GM12891 (cell line): ENCODE measurements at regions not wholly inside any gene's neighbourhood (a gene's known extent, or its start where the extent isn't known, plus 50 kb on each side); places are given as distances from the start of the nearest gene placed in this dataset.

Experiments used
- POLR2A ChIP-seq: IDR thresholded peaks from 2 replicates; pipeline ENCODE4 v1.6.1; 2011; ENCODE audit warnings: low read depth, low read length, control low read depth
- TAF1 ChIP-seq: IDR thresholded peaks from 2 replicates; pipeline ENCODE4 v1.6.1; 2011; ENCODE audit warnings: low read depth, low read length, control low read depth

DNA sequence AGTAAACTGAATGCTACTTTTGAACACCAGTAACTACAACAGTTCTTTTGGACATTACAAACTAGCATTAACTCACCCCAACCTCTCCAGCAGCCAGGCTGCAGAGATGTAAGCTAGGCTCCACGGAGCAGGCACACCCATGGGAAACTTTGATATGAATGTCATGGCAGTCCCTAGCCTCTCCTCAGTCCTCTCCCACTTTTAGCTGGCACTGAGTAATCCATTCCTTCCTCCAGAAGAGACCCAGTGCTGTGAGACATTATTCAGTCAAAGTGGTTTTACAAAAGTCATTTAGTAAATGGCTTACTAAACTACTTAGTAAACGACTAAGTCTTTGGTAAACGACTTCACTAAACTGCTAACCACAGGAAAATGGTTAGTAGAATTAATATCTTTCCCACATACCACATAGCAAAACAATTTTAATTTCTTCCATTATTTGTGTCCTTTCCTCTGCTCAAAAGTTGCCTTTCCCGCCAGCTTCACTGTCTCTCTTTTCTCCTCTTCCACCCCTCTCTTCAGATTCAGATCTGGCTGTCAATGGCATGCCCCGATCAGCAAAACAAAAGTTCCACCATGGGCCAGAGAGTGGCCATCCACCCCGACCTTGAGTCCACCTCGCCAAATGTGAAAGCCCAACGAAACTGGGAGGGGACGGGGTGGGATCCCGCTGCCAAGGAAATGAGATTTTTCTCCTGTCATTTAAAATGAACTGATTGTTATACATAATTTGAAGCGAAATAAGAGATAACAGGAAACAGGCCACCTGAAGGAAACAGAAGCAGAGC, 67.5 kb upstream of the TJP1 start:
- no peak for TF ChIP-seq POLR2A
- TF ChIP-seq TAF1 = no peak
